ENCODE measurements at regions not wholly inside any gene's neighbourhood (a gene's known extent, or its start where the extent isn't known, plus 50 kb on each side); places are given as distances from the start of the nearest gene placed in this dataset.
A peak's percentile ranks its signal among the peaks of the same experiment; 100 is the strongest.

DNA sequence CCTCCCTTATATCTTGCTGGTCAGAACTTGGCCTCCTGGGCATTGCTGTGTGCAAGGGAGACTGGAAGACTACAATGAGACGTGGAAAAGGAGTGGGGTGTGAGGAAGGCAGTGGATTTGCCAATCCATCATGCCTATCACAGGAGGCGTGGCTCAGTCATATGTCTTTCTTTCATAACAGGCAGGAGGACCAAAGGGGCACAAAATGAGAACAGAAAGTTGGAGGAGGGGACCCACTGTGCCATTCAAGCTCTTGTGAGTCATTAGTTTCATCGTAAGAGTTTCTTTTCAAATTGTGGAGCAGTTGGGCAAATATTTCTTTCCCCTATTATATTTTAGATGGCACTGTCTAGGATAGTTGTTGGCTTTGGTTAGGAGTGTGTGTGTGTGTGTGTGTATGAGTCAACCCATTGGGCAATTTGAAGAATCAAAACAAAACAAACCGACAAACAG is 471.5 kb downstream of the TSHZ3 start:
- WGBS (ENCODE audit: extremely low coverage, insufficient read length, low lambda C conversion rate), result no CpG with 5 or more reads among the region's 4 CpGs
- H2BK15ac ChIP-seq (ENCODE audit: low read depth, low read length), result no peak overlapping the region
- DNase-seq, result peak; percentile 2
- no peak overlapping the region for H2AK5ac ChIP-seq (ENCODE audit: insufficient read length, low read length)
- no peak overlapping the region for H3K4ac ChIP-seq (ENCODE audit: low read depth, low read length)
- no peaks in the 10 kb centered on the region for H3K4me1 ChIP-seq (ENCODE audit: insufficient read depth, low read length)
- H3K79me2 ChIP-seq (ENCODE audit: insufficient read depth, low read length), result no peaks in the 10 kb centered on the region
- H3K27me3 Mint-ChIP-seq (ENCODE audit: low read depth), result peaks cover 3% of the 10 kb centered on the region
- H3K4me2 ChIP-seq (ENCODE audit: insufficient read depth, insufficient read length, low read length), result no peak overlapping the region
- TF ChIP-seq, protein P1, sequence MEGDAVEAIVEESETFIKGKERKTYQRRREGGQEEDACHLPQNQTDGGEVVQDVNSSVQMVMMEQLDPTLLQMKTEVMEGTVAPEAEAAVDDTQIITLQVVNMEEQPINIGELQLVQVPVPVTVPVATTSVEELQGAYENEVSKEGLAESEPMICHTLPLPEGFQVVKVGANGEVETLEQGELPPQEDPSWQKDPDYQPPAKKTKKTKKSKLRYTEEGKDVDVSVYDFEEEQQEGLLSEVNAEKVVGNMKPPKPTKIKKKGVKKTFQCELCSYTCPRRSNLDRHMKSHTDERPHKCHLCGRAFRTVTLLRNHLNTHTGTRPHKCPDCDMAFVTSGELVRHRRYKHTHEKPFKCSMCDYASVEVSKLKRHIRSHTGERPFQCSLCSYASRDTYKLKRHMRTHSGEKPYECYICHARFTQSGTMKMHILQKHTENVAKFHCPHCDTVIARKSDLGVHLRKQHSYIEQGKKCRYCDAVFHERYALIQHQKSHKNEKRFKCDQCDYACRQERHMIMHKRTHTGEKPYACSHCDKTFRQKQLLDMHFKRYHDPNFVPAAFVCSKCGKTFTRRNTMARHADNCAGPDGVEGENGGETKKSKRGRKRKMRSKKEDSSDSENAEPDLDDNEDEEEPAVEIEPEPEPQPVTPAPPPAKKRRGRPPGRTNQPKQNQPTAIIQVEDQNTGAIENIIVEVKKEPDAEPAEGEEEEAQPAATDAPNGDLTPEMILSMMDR (conservative IDR thresholded peaks at IDR 0.05), result no peak
- no peak overlapping the region for H2BK120ac ChIP-seq (ENCODE audit: low read depth, low read length, poor library complexity, severe bottlenecking)
- H3K27me3 ChIP-seq (ENCODE audit: insufficient read depth, low read length), result no peaks in the 10 kb centered on the region
- H3T11ph ChIP-seq (ENCODE audit: low read length), result no peak overlapping the region
- no peak overlapping the region for H2BK5ac ChIP-seq (ENCODE audit: insufficient read length, low read length)
- H4K8ac ChIP-seq (replicated peaks; ENCODE audit: insufficient read length, low read depth, low read length), result no peak overlapping the region
- no peak overlapping the region for H3K18ac ChIP-seq (ENCODE audit: insufficient read length, low read depth, low read length)
- H3K27ac Mint-ChIP-seq, result no peak overlapping the region
- H3K36me3 Mint-ChIP-seq (ENCODE audit: insufficient read depth in 1 of 3, low read depth in 3 of 3), result no peaks in the 10 kb centered on the region; a peak in 1 of 7 replicates
- no peak overlapping the region for H3K9ac ChIP-seq (ENCODE audit: extremely low read depth, insufficient read length, low read length)
- H3K9me3 Mint-ChIP-seq, result no peaks in the 10 kb centered on the region
- H2AFZ ChIP-seq (ENCODE audit: low read length), result no peak overlapping the region
- no peak overlapping the region for H4K91ac ChIP-seq (ENCODE audit: insufficient read length, low read depth, low read length)
- H3K79me1 ChIP-seq (ENCODE audit: insufficient read depth, low read depth, low read length, poor library complexity, severe bottlenecking), result no peaks in the 10 kb centered on the region
- no peak overlapping the region for H3K23ac ChIP-seq (ENCODE audit: insufficient read length, low read depth, low read length)
- H3K23me2 ChIP-seq (ENCODE audit: insufficient read length, low read depth, low read length, poor library complexity, severe bottlenecking), result no peaks in the 10 kb centered on the region
- no peak overlapping the region for H3K4me3 Mint-ChIP-seq
- H3K27ac ChIP-seq (ENCODE audit: insufficient read length, low read depth, low read length), result no peak overlapping the region
- no peak overlapping the region for H2BK12ac ChIP-seq (ENCODE audit: insufficient read length, low read depth, low read length)
- no peak overlapping the region for H4K5ac ChIP-seq (ENCODE audit: insufficient read length, low read depth, low read length)
- no peaks in the 10 kb centered on the region for H4K20me1 ChIP-seq (ENCODE audit: control insufficient read depth, insufficient read depth, insufficient read length)
- H2BK20ac ChIP-seq (ENCODE audit: low read depth, low read length, poor library complexity, severe bottlenecking), result no peak overlapping the region
- no peaks in the 10 kb centered on the region for H3K4me1 Mint-ChIP-seq
- H3K9me3 ChIP-seq (ENCODE audit: control insufficient read depth, low read depth, low read length), result no peaks in the 10 kb centered on the region
- H3K56ac ChIP-seq (ENCODE audit: insufficient read length, low read depth, low read length), result no peak overlapping the region
- H3K14ac ChIP-seq (ENCODE audit: insufficient read depth, low read length), result no peak overlapping the region

All from H9 (cell line).